ENCODE measurements at regions not wholly inside any gene's neighbourhood (a gene's known extent, or its start where the extent isn't known, plus 50 kb on each side); places are given as distances from the start of the nearest gene placed in this dataset.

DNA sequence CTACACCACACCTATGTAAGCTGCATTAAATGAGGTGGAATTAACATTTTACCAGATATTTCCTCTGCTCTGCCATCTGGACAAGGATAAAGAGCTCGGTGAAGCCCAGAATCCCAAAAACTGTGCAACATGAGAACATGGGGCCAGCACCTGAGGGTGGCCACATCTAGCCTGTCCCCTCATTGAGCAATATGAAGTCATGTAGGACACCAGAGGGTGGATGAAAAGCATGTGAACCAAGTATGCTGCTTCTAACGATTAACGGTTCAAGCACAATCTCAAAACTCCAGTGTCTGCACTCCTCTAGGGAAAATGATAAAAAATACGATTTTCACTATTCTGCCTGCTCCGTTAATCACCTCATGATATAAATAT is 545.8 kb downstream of the EBF1 start:
- Histone ChIP-seq H3K27me3 (ENCODE audit: insufficient read depth, poor library complexity, severe bottlenecking) (no peaks in the 10 kb centered on the region), H3K4me3 (replicated peaks; ENCODE audit: insufficient read depth, low read length) (no peak overlapping the region), H3K27ac (replicated peaks) (no peak overlapping the region)
- DNase-seq (ENCODE audit: low read depth in 1 of 2, low spot score in 1 of 2), result no peak
- TF ChIP-seq SPI1 (IDR thresholded peaks at IDR 0.05; ENCODE audit: borderline replicate concordance, low read depth), result no peak

DNA sequence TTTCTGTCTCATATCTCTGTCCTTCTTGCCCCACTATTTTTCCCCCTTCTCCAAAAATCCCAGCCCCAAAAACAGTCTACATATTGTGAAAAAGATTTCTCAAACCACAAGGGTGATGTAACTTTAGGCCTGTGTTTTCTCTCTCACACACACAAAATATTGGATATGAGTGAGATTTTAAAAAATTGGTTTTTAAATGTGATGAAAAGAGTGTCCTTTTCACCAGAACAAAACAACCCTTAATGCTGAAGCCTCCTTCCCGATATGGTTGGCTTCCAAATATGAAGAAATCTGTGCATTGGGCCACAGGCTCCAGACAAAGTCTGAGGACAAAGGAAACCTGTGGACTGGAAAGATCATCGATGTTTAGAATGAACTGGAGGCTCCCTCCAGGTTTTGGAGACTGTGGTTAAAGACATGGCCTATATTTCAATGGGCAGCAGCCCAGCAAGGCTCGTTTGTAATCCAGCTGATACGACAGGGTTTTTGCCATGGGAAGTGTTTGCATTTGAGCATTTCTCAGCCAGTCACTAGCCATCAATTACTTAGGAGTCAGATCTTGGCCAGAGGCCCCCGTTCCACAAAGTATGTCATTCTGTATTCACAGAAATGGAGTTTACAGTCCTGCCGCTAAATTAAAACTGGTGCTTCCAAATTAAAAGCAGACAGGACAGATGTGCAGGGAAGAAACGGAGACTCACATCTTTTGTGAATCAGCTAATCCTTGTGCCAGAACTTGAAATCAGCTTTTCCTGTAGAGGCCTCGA is 546.3 kb downstream of the EBF1 start:
- Histone ChIP-seq H3K27me3 (ENCODE audit: insufficient read depth, poor library complexity, severe bottlenecking) (no peaks in the 10 kb centered on the region), H3K4me3 (replicated peaks; ENCODE audit: insufficient read depth, low read length) (no peak overlapping the region), H3K27ac (replicated peaks) (no peak overlapping the region)
- no peak for DNase-seq (ENCODE audit: low read depth in 1 of 2, low spot score in 1 of 2)
- TF ChIP-seq, protein P1, sequence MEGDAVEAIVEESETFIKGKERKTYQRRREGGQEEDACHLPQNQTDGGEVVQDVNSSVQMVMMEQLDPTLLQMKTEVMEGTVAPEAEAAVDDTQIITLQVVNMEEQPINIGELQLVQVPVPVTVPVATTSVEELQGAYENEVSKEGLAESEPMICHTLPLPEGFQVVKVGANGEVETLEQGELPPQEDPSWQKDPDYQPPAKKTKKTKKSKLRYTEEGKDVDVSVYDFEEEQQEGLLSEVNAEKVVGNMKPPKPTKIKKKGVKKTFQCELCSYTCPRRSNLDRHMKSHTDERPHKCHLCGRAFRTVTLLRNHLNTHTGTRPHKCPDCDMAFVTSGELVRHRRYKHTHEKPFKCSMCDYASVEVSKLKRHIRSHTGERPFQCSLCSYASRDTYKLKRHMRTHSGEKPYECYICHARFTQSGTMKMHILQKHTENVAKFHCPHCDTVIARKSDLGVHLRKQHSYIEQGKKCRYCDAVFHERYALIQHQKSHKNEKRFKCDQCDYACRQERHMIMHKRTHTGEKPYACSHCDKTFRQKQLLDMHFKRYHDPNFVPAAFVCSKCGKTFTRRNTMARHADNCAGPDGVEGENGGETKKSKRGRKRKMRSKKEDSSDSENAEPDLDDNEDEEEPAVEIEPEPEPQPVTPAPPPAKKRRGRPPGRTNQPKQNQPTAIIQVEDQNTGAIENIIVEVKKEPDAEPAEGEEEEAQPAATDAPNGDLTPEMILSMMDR (IDR thresholded peaks at IDR 0.05; ENCODE audit: insufficient read depth, low read length), result no peak
- TF ChIP-seq GABPA (IDR thresholded peaks at IDR 0.05; ENCODE audit: low read depth), result no peak
- TF ChIP-seq SPI1 (IDR thresholded peaks at IDR 0.05; ENCODE audit: borderline replicate concordance, low read depth), result no peak
- no peak for TF ChIP-seq POLR2AphosphoS5 (IDR thresholded peaks at IDR 0.05; ENCODE audit: low read depth)
- TF ChIP-seq, protein P2, sequence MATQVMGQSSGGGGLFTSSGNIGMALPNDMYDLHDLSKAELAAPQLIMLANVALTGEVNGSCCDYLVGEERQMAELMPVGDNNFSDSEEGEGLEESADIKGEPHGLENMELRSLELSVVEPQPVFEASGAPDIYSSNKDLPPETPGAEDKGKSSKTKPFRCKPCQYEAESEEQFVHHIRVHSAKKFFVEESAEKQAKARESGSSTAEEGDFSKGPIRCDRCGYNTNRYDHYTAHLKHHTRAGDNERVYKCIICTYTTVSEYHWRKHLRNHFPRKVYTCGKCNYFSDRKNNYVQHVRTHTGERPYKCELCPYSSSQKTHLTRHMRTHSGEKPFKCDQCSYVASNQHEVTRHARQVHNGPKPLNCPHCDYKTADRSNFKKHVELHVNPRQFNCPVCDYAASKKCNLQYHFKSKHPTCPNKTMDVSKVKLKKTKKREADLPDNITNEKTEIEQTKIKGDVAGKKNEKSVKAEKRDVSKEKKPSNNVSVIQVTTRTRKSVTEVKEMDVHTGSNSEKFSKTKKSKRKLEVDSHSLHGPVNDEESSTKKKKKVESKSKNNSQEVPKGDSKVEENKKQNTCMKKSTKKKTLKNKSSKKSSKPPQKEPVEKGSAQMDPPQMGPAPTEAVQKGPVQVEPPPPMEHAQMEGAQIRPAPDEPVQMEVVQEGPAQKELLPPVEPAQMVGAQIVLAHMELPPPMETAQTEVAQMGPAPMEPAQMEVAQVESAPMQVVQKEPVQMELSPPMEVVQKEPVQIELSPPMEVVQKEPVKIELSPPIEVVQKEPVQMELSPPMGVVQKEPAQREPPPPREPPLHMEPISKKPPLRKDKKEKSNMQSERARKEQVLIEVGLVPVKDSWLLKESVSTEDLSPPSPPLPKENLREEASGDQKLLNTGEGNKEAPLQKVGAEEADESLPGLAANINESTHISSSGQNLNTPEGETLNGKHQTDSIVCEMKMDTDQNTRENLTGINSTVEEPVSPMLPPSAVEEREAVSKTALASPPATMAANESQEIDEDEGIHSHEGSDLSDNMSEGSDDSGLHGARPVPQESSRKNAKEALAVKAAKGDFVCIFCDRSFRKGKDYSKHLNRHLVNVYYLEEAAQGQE (IDR thresholded peaks at IDR 0.05; ENCODE audit: insufficient replicate concordance, low read depth), result no peak

DNA sequence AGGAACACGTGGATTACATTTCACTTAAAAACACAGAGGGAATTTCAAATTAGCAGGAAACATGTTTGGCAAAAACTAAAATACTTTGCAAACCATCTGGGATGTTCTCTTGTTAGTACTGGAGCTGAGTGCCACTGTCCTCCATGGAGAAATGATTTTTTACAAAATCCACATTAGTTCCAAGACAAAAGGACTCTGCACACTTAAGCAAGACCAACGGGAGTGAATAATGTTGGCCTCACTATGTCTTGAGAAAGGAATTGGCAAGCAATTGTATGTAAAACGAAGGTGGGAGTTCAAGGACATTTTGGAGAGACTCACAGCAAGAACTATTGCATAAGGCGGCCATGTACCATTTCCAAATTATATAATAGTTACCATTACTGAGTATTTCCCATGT is 547.5 kb downstream of the EBF1 start:
- no peak for DNase-seq (ENCODE audit: low read depth in 1 of 2, low spot score in 1 of 2)
- H3K27me3 ChIP-seq (ENCODE audit: insufficient read depth, poor library complexity, severe bottlenecking), result no peaks in the 10 kb centered on the region
- no peak overlapping the region for H3K27ac ChIP-seq (replicated peaks)
- TF ChIP-seq, protein P1 (IDR thresholded peaks at IDR 0.05; ENCODE audit: insufficient read depth, low read length), result no peak
- TF ChIP-seq, protein P2 (IDR thresholded peaks at IDR 0.05; ENCODE audit: insufficient replicate concordance, low read depth), result no peak
- TF ChIP-seq GABPA (IDR thresholded peaks at IDR 0.05; ENCODE audit: low read depth) (no peak), SPI1 (IDR thresholded peaks at IDR 0.05; ENCODE audit: borderline replicate concordance, low read depth) (no peak), POLR2AphosphoS5 (IDR thresholded peaks at IDR 0.05; ENCODE audit: low read depth) (no peak)
- no peak overlapping the region for H3K4me3 ChIP-seq (replicated peaks; ENCODE audit: insufficient read depth, low read length)

DNA sequence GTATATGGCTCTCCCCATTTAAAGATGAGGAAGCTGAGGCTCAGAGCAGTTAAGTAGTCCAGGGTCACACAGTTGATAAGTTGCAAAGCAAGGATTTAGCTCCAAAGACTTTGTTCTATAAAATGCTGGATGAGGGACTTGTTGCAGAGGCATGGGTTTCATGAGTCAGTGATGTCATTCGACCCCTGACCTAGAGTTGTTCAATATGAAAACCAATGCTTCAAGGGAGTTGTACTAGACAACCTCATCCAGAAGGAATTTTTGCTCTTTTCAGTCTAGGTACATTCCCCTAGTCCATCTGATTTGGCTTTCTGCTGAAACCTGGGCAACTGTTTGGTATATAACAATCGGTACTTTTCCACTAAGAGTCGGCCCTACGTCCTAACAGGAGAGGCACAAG is 550.4 kb downstream of the EBF1 start:
- Histone ChIP-seq H3K27ac (replicated peaks) (no peak overlapping the region), H3K27me3 (ENCODE audit: insufficient read depth, poor library complexity, severe bottlenecking) (no peaks in the 10 kb centered on the region), H3K4me3 (replicated peaks; ENCODE audit: insufficient read depth, low read length) (no peak overlapping the region)
- TF ChIP-seq, protein P1 (IDR thresholded peaks at IDR 0.05; ENCODE audit: insufficient read depth, low read length), result no peak
- no peak for TF ChIP-seq GABPA (IDR thresholded peaks at IDR 0.05; ENCODE audit: low read depth)
- TF ChIP-seq POLR2AphosphoS5 (IDR thresholded peaks at IDR 0.05; ENCODE audit: low read depth), result no peak
- no peak for TF ChIP-seq SPI1 (IDR thresholded peaks at IDR 0.05; ENCODE audit: borderline replicate concordance, low read depth)
- TF ChIP-seq, protein P2 (IDR thresholded peaks at IDR 0.05; ENCODE audit: insufficient replicate concordance, low read depth), result no peak
- no peak for DNase-seq (ENCODE audit: low read depth in 1 of 2, low spot score in 1 of 2)

Measured in HL-60 (cell line).